ENCODE measurements at regions not wholly inside any gene's neighbourhood (a gene's known extent, or its start where the extent isn't known, plus 50 kb on each side); places are given as distances from the start of the nearest gene placed in this dataset.

DNA sequence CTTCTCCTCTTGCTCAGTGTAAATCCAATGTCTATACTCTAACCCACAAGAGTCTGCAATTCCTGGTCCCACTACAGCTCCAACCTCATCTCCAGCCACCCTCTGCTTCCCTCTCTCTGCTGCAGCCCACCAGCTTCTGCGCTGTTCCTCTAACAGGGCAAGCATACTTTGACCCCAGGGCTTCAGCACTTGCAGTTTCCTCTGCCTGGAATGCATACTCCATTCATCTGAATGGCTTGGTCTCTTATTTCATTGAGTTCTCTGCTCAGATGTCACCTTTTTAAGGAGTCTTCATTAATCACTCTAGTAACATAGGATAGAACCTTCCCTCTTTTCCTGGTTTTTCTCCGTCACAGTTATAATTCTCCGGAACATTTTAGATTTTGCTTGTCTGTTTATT is 141.6 kb downstream of the BUD13 start:
- 82% methylated on average over 3 of the region's 3 CpGs for WGBS (ENCODE audit: low lambda C conversion rate)
- no peak overlapping the region for H3K27ac ChIP-seq (ENCODE audit: extremely low read length, insufficient read depth, low read length)
- H3K4me3 ChIP-seq (replicated peaks in 1 of 3; ENCODE audit: insufficient read depth in 1 of 3, low read depth in 2 of 3, low read length in 3 of 3), result no peak overlapping the region
- no peak overlapping the region for H3K9ac ChIP-seq (ENCODE audit: insufficient read depth, low read depth, low read length)
- intact Hi-C loops (cut with micrococcal nuclease; ENCODE audit: unreplicated experiment), result no loop called here
- no peaks in the 10 kb centered on the region for H3K79me2 ChIP-seq (ENCODE audit: insufficient read depth, low read length)
- DNase-seq (ENCODE audit: low spot score), result no peak
- H3K36me3 ChIP-seq (replicated peaks in 1 of 2; ENCODE audit: control insufficient read depth in 1 of 2, insufficient read depth in 2 of 2, low read length in 2 of 2), result no peaks in the 10 kb centered on the region
- H3K4me2 ChIP-seq (ENCODE audit: low read depth, low read length), result no peak overlapping the region
- BruUV-seq (replicated peaks), result no TSS peak
- H2AFZ ChIP-seq (ENCODE audit: low read length), result no peak overlapping the region
- ATAC-seq, result no peak
- peaks cover 9% of the 10 kb centered on the region; the same call in 1 of the 2 replicates for H3K4me1 ChIP-seq (ENCODE audit: insufficient read depth, low read length)
- no peaks in the 10 kb centered on the region; a peak in 1 of 5 replicates for H3K27me3 ChIP-seq (ENCODE audit: control insufficient read depth in 1 of 2, insufficient read depth in 2 of 2, low read length in 2 of 2)
- no peak for FAIRE-seq
- H4K20me1 ChIP-seq (ENCODE audit: insufficient read depth, low read length), result no peaks in the 10 kb centered on the region
- ChIA-PET POLR2A (no interaction called here), CTCF (ENCODE audit: low intra/inter-chr PET ratio, low total read pairs) (no interaction called here)
- TF ChIP-seq CREB3 (CRISPR knock-in tag; IDR thresholded peaks at IDR 0.05), result no peak
- TF ChIP-seq SAFB2 (CRISPR knock-in tag; IDR thresholded peaks at IDR 0.05; ENCODE audit: borderline replicate concordance, low read depth), result no peak
- in situ Hi-C loops (cut with HindIII; ENCODE audit: extremely low pct_ligation_motif_present, low pct_unique_long_range_greater_than_20kb), result no loop called here
- no peaks in the 10 kb centered on the region for H3K9me3 ChIP-seq (ENCODE audit: low read length)

DNA sequence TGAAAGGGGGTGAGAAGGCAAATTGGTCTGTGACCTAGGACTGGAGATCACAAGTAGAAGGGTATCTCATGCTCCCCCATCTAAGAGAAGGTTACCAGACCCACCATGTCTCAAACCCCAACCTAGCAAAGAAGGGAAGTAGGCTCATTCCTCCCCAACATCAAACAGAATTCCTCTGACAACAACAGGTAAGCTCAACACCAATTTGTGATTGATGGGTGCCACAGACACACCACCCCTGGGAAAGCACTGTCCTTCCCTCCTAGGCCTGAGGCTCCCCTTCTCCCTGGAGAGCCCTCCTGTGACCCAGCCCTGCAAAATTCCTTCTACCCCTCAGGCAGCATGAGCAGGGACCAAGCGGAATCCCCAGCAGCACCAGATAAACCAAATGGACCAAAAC is 154.3 kb downstream of the BUD13 start:
- 50% methylated on average over 1 of the region's 1 CpG for WGBS (ENCODE audit: low lambda C conversion rate)
- no peak for DNase-seq (ENCODE audit: low spot score)
- Histone ChIP-seq H3K4me1 (ENCODE audit: insufficient read depth, low read length) (no peaks in the 10 kb centered on the region), H3K4me3 (replicated peaks in 1 of 3; ENCODE audit: insufficient read depth in 1 of 3, low read depth in 2 of 3, low read length in 3 of 3) (no peak overlapping the region), H3K36me3 (replicated peaks in 1 of 2; ENCODE audit: control insufficient read depth in 1 of 2, insufficient read depth in 2 of 2, low read length in 2 of 2) (no peaks in the 10 kb centered on the region), H2AFZ (ENCODE audit: low read length) (no peak overlapping the region), H3K79me2 (ENCODE audit: insufficient read depth, low read length) (no peaks in the 10 kb centered on the region), H3K27ac (ENCODE audit: extremely low read length, insufficient read depth, low read length) (no peak overlapping the region), H4K20me1 (ENCODE audit: insufficient read depth, low read length) (no peaks in the 10 kb centered on the region), H3K4me2 (ENCODE audit: low read depth, low read length) (no peak overlapping the region), H3K27me3 (ENCODE audit: control insufficient read depth in 1 of 2, insufficient read depth in 2 of 2, low read length in 2 of 2) (no peaks in the 10 kb centered on the region; a peak in 1 of 5 replicates), H3K9ac (ENCODE audit: insufficient read depth, low read depth, low read length) (no peak overlapping the region), H3K9me3 (ENCODE audit: low read length) (no peaks in the 10 kb centered on the region)
- intact Hi-C loops (cut with micrococcal nuclease; ENCODE audit: unreplicated experiment) (no loop called here), in situ Hi-C loops (cut with HindIII; ENCODE audit: extremely low pct_ligation_motif_present, low pct_unique_long_range_greater_than_20kb) (no loop called here)
- FAIRE-seq, result no peak
- ChIA-PET CTCF (ENCODE audit: low intra/inter-chr PET ratio, low total read pairs) (no interaction called here), POLR2A (no interaction called here)
- no peak for ATAC-seq
- TF ChIP-seq ZNF703 (CRISPR knock-in tag; IDR thresholded peaks at IDR 0.05; ENCODE audit: borderline replicate concordance) (no peak), HOXA3 (CRISPR knock-in tag; IDR thresholded peaks at IDR 0.05) (no peak), PAWR (CRISPR knock-in tag; IDR thresholded peaks at IDR 0.05; ENCODE audit: borderline replicate concordance) (no peak), ZNF709 (CRISPR knock-in tag; IDR thresholded peaks at IDR 0.05) (no peak), HES4 (CRISPR knock-in tag; IDR thresholded peaks at IDR 0.05; ENCODE audit: borderline replicate concordance) (no peak), HNRNPL (IDR thresholded peaks at IDR 0.05; ENCODE audit: low read depth, low read length) (no peak)
- no TSS peak for BruUV-seq (replicated peaks)

All from HepG2 (cell line).